AG04450 (cell line): ENCODE measurements at regions not wholly inside any gene's neighbourhood (a gene's known extent, or its start where the extent isn't known, plus 50 kb on each side); places are given as distances from the start of the nearest gene placed in this dataset.
"Not testable (repeated sequence)": the region's sequence is repeated elsewhere in the genome, so short reads cannot be mapped to it uniquely, and the experiment has no call there.

ENCODE experiments used
- CTCF ChIA-PET: fragments of 300-600, 350-600 bp; formaldehyde crosslinking; extraction: SDS; loops from one replicate; lab custom pipeline; 2022; ENCODE audit warnings: antibody characterized with exemption, inconsistent platforms; lab: Charles Lee
- POLR2A ChIA-PET: fragments of 350-600 bp; formaldehyde crosslinking; extraction: SDS; loops from one replicate; lab custom pipeline; 2021; ENCODE audit warnings: antibody characterized with exemption, inconsistent platforms; lab: Yijun Ruan, JAX
- DNase-seq: peaks from one replicate; pipeline ENCODE4 v3.0.0-alpha.2; 2011; ENCODE audit warnings: low read depth, low spot score
- H3K27ac ChIP-seq: one replicate; pipeline ENCODE4 v1.5.1; 2012; ENCODE audit warnings: low read depth, low read length, control low read depth
- H3K27me3 ChIP-seq: one replicate; pipeline ENCODE4 v1.6.0; 2012; ENCODE audit warnings: low read length; ENCODE audit not compliant: control insufficient read depth, insufficient read depth
- H3K4me3 ChIP-seq: 2 replicates; pipeline ENCODE4 v1.5.1; 2011; ENCODE audit warnings: mild to moderate bottlenecking, low read depth, low read length, control low read depth
- H3K9me3 ChIP-seq: 2 replicates; pipeline ENCODE4 v1.5.1; 2012; ENCODE audit warnings: low read length; ENCODE audit not compliant: control insufficient read depth, insufficient read depth
- CTCF ChIP-seq: IDR thresholded peaks from 2 replicates; pipeline ENCODE4 v1.5.1; 2011; ENCODE audit warnings: low read depth, low read length, control low read depth, inconsistent platforms

- H3K27ac ChIP-seq, result no peak overlapping the region
- no peaks in the 10 kb centered on the region for H3K27me3 ChIP-seq
- peaks cover 11% of the 10 kb centered on the region for H3K9me3 ChIP-seq
- no peak for TF ChIP-seq CTCF
- POLR2A ChIA-PET, result no interaction called here
- CTCF ChIA-PET, result no interaction called here
- no peak for DNase-seq
- no peak overlapping the region for H3K4me3 ChIP-seq
Observed at GRCh38 chr14:106729551-106729950, 1203.2 kb downstream of the TMEM121 start.

DNA sequence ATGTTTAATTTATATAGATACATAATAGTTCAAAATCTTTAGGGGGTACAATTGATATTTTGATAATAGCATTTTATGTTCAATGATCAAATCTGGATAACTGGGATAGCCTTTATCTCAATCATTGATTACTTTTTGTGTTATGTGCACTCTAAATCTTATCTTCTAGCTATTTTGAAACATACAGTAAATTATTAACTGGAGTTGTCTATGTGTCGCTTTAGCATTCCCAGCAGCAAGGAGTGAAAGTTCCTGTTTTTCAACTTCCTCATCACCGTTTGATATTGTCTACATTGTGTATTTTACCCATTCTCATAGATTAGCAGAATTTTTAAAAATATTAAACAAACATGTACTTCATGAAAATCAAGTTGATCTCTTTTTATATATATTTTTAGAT, 1207.4 kb downstream of the TMEM121 start:
- peaks cover 17% of the 10 kb centered on the region for H3K9me3 ChIP-seq
- H3K27me3 ChIP-seq, result no peaks in the 10 kb centered on the region
- POLR2A ChIA-PET, result no interaction called here
- H3K4me3 ChIP-seq, result no peak overlapping the region
- DNase-seq, result no peak
- TF ChIP-seq CTCF, result no peak
- CTCF ChIA-PET, result no interaction called here
- H3K27ac ChIP-seq, result no peak overlapping the region

DNA sequence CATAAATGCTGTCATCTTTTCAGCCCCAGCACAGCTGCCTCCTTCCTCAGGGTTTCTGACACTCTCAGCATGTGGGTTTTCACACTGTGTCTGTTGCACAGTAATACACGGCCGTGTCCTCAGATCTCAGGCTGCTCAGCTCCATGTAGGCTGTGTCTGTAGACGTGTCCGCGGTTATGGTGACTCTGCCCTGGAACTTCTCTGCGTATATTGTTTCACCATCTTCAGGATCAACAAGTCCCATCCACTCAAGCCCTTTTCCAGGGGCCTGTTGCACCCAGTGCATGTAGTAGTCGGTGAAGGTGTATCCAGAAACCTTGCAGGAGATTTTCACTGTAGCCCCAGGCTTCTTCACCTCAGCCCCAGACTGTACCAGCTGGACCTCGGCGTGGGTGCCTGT, 1210.6 kb downstream of the TMEM121 start:
- CTCF ChIA-PET, result no interaction called here
- H3K27me3 ChIP-seq, result no peaks in the 10 kb centered on the region
- no peak for TF ChIP-seq CTCF
- DNase-seq, result no peak
- POLR2A ChIA-PET, result no interaction called here
- H3K4me3 ChIP-seq, result no peak overlapping the region
- no peak overlapping the region for H3K27ac ChIP-seq
- H3K9me3 ChIP-seq, result peaks cover 19% of the 10 kb centered on the region

GRCh38 chr14:106738075-106738474, 1211.7 kb downstream of the TMEM121 start:
- H3K27ac ChIP-seq, result no peak overlapping the region
- no peaks in the 10 kb centered on the region for H3K27me3 ChIP-seq
- no peak overlapping the region for H3K4me3 ChIP-seq
- TF ChIP-seq CTCF, result no peak
- no peak for DNase-seq
- POLR2A ChIA-PET, result no interaction called here
- H3K9me3 ChIP-seq, result peaks cover 19% of the 10 kb centered on the region
- CTCF ChIA-PET, result no interaction called here

- peaks cover 19% of the 10 kb centered on the region for H3K9me3 ChIP-seq
- CTCF ChIA-PET, H3K27ac ChIP-seq, DNase-seq, H3K27me3 ChIP-seq, H3K4me3 ChIP-seq, POLR2A ChIA-PET: not testable (repeated sequence)
Observed at GRCh38 chr14:106738598-106739258, 1212.3 kb downstream of the TMEM121 start.

GRCh38 chr14:106741086-106741827, 1214.9 kb downstream of the TMEM121 start:
- H3K27ac ChIP-seq, H3K27me3 ChIP-seq, CTCF ChIA-PET, H3K4me3 ChIP-seq, DNase-seq, POLR2A ChIA-PET: not testable (repeated sequence)
- H3K9me3 ChIP-seq, result peaks cover 19% of the 10 kb centered on the region

DNA sequence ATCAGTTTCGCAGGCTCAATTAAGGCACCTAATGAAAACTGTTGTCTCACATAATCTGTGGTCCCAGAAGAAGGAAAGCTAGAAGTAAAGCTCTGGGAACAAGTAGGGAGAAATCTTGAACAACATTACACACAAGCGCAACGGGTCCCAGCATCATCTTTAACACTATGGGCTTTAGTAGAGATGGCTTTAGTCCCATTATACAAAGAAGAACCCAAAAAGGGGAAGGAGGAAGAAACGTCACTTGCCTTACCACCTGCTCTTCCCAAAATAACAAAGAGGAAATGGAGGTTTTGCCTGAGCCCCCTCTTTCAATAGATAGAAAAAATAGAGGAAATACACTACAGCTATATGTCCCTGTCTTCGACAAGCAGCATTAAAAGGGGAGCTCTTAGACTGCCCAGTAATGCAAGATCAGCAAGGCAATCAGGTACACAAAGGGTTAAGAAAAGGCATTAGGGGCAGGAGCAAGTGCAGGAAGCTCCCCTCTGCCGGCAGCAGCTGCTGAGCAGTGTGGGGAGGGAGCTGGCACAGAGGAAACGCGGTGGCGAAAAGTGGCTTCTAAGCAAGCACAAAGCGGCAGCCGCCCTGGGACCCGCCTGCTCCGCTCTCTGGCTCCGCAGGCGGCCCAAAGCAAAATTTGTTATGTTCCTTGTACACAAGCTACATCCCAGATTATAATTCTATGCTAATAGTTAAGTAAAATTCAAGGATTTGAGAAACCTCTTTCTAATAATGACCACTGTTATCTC, 1218.8 kb downstream of the TMEM121 start:
- POLR2A ChIA-PET, H3K4me3 ChIP-seq, H3K27ac ChIP-seq, DNase-seq, H3K27me3 ChIP-seq, CTCF ChIA-PET: not testable (repeated sequence)
- H3K9me3 ChIP-seq, result peaks cover 12% of the 10 kb centered on the region

- H3K9me3 ChIP-seq, DNase-seq, H3K4me3 ChIP-seq, POLR2A ChIA-PET, CTCF ChIA-PET, H3K27me3 ChIP-seq, H3K27ac ChIP-seq: not testable (repeated sequence)
Observed at GRCh38 chr14:106750089-106750488, 1223.7 kb downstream of the TMEM121 start.
